Astrocyte of the spinal cord (primary cell): ENCODE measurements at regions not wholly inside any gene's neighbourhood (a gene's known extent, or its start where the extent isn't known, plus 50 kb on each side); places are given as distances from the start of the nearest gene placed in this dataset.

Experiments
- DNase-seq: peaks from one replicate; pipeline ENCODE4 v3.0.0; 2011; ENCODE audit warnings: low read depth, low spot score
- H3K4me3 ChIP-seq: 2 replicates; pipeline ENCODE4 v1.5.1; 2011; ENCODE audit warnings: low read depth, mild to moderate bottlenecking, low read length, moderate library complexity
- in situ Hi-C: cut with HindIII; loops from 2 replicates; pipeline ENCODE4 v1.10.0; 2017; ENCODE audit warnings: low sequenced_read_pairs
- TF ChIP-seq, protein P1 (sequence below): IDR thresholded peaks from 2 replicates; pipeline ENCODE4 v1.5.1; 2012; ENCODE audit warnings: low read depth, mild to moderate bottlenecking, low read length, inconsistent platforms

DNA sequence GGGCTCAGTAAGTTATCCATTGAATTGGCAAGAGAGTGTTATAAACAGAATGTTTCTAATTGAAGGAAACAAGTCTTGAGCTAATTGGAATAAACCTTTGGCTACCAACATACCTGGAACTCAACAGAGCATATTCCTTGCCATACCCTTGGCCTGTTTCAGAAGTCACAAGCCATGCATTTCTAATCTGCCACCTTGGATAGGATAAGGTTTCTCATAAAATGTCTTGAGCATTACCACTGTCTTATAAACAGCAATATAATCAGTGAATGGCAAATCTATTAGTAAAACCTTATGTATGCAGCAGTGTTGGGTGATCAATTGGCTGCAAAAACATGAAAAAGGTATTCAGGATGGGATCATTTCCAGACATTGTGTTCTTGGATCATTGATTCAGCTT is 765.2 kb upstream of the SEL1L start:
- in situ Hi-C loops = no loop called here
- H3K4me3 ChIP-seq = no peak overlapping the region
- TF ChIP-seq, protein P1, sequence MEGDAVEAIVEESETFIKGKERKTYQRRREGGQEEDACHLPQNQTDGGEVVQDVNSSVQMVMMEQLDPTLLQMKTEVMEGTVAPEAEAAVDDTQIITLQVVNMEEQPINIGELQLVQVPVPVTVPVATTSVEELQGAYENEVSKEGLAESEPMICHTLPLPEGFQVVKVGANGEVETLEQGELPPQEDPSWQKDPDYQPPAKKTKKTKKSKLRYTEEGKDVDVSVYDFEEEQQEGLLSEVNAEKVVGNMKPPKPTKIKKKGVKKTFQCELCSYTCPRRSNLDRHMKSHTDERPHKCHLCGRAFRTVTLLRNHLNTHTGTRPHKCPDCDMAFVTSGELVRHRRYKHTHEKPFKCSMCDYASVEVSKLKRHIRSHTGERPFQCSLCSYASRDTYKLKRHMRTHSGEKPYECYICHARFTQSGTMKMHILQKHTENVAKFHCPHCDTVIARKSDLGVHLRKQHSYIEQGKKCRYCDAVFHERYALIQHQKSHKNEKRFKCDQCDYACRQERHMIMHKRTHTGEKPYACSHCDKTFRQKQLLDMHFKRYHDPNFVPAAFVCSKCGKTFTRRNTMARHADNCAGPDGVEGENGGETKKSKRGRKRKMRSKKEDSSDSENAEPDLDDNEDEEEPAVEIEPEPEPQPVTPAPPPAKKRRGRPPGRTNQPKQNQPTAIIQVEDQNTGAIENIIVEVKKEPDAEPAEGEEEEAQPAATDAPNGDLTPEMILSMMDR = no peak
- DNase-seq = no peak

DNA sequence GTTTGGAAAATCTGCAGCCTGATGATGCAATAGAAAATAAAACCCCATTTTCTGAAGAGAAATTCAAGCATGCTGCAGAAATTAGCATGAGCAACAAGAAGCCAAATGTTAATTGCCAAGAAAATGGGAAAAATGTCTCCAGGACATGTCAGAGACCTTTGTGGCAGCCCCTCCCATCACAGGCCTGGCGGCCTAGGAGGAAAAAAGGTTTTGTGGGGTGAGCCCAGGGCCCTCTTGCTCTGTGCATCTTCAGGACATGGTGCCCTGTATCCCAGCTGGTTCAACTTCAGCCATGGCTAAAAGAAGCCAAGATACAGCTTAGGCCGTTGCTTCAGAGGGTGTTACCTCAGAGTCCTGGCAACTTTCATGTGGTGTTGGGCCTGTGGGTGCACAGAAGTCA is 775.5 kb upstream of the SEL1L start:
- TF ChIP-seq, protein P1 = no peak

DNA sequence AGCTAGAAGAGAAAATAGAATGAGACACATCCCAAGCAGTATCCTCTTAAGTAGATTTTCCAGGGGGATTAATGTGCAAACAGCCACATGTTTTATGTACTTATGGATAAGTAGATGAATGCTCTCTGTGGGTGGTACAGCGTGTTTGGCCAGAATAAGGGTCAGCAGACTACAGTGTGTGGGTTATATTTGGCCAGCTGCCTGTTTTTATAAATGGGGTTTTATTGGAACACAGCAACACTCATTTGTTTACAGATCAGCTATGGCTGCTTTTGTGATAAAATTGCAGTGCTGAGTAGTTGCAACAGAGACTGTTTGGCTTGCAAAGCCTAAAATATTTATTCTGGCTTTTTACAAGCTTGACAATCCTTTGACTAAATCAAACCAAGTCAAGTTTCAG is 780.2 kb upstream of the SEL1L start:
- TF ChIP-seq, protein P1 = no peak
- DNase-seq = no peak
- no peak overlapping the region for H3K4me3 ChIP-seq
- in situ Hi-C loops = no loop called here

More for the DNA sequence above, 775.5 kb upstream of the SEL1L start:
- H3K4me3 ChIP-seq = no peak overlapping the region
- in situ Hi-C loops = no loop called here
- no peak for DNase-seq

DNA sequence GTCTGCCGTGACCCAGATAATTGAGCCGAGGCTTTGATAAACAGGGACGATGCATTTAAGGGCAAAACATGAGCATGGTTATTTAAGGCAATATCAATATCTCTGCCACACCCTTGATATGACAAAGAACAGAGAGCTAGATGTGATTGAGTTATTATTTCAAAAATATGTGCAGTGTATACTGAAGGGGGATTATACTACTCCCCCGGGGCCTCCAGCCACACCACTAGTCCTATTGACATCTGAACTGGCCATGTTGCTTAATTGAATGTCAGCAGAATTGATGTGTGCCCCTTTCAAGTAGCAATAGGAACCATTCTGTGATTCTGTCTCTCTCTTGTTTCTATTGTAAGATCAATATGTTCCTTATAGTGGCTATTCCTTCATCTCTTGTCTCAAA is 794.8 kb upstream of the SEL1L start:
- H3K4me3 ChIP-seq = no peak overlapping the region
- TF ChIP-seq, protein P1 = no peak
- in situ Hi-C loops = no loop called here

GRCh38 chr14:82341261-82341810 is 807.7 kb upstream of the SEL1L start:
- no peak for DNase-seq
- no peak overlapping the region for H3K4me3 ChIP-seq
- TF ChIP-seq, protein P1 = no peak
- in situ Hi-C loops = no loop called here

More for the DNA sequence above, 794.8 kb upstream of the SEL1L start:
- no peak for DNase-seq

- in situ Hi-C loops = no loop called here
- TF ChIP-seq, protein P1 = no peak
Measured at GRCh38 chr14:82342596-82342995, 808.9 kb upstream of the SEL1L start.

GRCh38 chr14:82345184-82345583 is 811.5 kb upstream of the SEL1L start:
- DNase-seq = no peak
- H3K4me3 ChIP-seq = no peak overlapping the region
- in situ Hi-C loops = no loop called here
- TF ChIP-seq, protein P1 = no peak

More at GRCh38 chr14:82342596-82342995, 808.9 kb upstream of the SEL1L start:
- no peak overlapping the region for H3K4me3 ChIP-seq
- no peak for DNase-seq
